AG10803 (cell line): ENCODE measurements at regions not wholly inside any gene's neighbourhood (a gene's known extent, or its start where the extent isn't known, plus 50 kb on each side); places are given as distances from the start of the nearest gene placed in this dataset.

Experiments used
- DNase-seq: peaks from one replicate; pipeline ENCODE4 v3.0.0; 2010; ENCODE audit warnings: low read depth
- H3K4me3 ChIP-seq: 2 replicates; pipeline ENCODE4 v1.5.1; 2011; ENCODE audit warnings: mild to moderate bottlenecking, low read length, control low read depth
- TF ChIP-seq, protein P1 (sequence below): conservative IDR thresholded peaks from 2 replicates; pipeline ENCODE4 v1.5.1; 2011; ENCODE audit warnings: mild to moderate bottlenecking, low read length, control low read depth, inconsistent platforms

DNA sequence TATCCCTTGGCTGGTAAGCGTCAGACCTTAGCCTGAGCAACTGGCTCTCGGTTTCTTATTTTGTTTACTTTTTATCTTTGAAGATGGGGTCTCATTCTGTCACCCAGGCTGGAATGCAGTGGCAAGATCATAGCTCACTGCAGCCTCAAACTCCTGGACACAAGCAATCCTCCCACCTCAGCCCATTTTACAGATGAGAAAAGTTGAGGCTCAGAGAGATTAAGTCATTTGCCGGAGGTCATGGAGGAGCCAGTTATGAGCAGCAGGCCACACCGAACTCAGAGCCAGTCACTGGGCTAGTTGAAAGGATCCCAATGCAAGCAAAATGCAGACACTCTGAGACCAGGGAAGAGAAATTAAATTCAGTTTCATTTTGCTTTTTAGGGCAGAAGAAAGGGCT lies 293.6 kb downstream of the SHQ1 start:
- no peak overlapping the region for H3K4me3 ChIP-seq
- no peak for DNase-seq
- TF ChIP-seq, protein P1, sequence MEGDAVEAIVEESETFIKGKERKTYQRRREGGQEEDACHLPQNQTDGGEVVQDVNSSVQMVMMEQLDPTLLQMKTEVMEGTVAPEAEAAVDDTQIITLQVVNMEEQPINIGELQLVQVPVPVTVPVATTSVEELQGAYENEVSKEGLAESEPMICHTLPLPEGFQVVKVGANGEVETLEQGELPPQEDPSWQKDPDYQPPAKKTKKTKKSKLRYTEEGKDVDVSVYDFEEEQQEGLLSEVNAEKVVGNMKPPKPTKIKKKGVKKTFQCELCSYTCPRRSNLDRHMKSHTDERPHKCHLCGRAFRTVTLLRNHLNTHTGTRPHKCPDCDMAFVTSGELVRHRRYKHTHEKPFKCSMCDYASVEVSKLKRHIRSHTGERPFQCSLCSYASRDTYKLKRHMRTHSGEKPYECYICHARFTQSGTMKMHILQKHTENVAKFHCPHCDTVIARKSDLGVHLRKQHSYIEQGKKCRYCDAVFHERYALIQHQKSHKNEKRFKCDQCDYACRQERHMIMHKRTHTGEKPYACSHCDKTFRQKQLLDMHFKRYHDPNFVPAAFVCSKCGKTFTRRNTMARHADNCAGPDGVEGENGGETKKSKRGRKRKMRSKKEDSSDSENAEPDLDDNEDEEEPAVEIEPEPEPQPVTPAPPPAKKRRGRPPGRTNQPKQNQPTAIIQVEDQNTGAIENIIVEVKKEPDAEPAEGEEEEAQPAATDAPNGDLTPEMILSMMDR, result no peak

DNA sequence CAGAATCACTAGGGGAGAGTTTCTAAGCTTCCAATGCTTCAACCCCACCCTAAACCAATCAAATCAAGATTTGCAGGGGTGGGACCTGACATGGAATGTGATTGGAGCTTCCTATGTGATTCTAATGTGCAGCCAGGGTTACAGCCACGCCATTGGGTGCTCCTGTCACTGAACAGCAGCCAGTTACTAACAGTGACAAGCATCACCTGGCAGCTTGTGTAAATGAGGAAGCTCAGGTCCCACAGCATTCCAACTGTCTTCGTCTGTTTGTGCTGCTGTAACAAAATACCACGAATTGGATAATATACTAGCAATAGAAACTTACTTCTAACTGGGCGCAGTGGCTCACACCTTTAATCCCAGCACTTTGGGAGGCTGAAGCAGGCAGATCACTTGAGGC lies 294.9 kb downstream of the SHQ1 start:
- no peak overlapping the region for H3K4me3 ChIP-seq
- DNase-seq, result no peak
- TF ChIP-seq, protein P1, result no peak

DNA sequence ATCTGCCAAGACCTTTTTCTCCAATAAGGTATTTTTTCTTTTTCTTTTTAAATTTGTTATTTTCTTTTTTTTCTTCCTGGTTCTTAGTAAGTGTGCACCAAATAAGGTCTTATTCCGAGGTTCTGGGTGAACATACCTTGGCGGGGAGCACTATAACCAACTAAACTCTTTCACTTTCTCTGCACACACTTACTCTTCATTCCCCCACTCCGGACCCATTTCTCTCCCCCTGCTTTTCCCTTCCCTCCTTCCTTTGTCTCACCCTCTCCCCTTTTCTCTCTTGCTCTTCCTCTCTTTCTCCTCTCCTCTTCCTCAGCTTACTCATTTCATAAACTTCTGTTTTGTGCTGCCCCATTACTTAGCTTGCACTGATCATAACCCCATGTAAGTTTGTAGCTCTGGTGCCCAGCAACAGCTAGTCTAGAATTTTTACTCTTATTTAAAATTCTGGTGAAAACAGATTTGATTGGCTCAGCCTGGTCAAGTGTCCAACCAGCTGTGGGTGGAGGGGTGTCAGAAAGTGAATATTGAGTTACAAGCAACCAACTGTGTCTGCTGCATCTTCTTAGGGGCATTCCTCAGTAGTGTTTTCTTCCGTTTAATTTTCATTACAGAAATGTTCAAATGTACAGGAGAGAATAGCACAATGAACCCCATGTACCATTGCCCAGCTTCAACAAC lies 297.5 kb downstream of the SHQ1 start:
- H3K4me3 ChIP-seq, result no peak overlapping the region
- no peak for DNase-seq
- TF ChIP-seq, protein P1, result no peak

DNA sequence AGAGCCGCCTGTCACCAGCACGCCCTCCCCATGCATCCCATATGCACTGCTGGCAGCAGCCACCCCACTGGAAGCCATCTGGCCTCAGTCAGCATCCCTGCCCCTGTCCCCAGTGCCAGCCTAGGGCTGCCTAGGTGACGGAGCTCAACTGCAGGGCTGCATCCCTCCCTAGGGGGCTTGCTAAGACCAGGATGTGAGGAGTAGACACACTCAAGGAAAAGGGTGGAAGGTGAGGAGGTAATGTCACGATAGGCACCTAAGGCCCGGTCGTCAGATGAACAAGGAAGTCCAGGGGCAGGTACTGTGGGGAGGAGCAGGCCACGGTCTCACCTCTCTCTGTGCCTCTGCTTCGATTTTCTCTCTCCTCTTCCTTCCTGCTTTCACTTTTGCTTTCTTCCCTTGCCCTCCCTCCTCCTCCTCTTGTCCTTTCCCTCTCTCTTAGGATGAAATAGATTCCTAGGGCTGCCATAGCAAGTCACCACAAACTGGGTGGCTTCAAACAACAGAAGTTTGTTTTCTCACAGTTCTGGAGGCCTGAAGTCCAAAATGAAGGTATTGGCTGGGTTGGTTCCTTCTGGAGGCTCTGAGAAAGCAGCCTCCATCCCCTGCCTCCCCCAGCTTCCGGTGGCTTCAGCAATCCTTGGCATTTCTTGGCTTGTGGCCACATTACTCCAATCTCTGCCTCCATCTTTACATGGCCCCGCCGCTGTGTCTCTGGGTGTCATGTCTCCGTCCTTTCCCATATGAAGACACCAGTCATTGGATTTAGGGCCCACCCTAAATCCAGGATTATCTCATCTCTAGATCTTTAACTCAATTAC lies 298.3 kb downstream of the SHQ1 start:
- no peak for DNase-seq
- TF ChIP-seq, protein P1, result no peak
- peak overlapping the region; percentile 22 for H3K4me3 ChIP-seq

DNA sequence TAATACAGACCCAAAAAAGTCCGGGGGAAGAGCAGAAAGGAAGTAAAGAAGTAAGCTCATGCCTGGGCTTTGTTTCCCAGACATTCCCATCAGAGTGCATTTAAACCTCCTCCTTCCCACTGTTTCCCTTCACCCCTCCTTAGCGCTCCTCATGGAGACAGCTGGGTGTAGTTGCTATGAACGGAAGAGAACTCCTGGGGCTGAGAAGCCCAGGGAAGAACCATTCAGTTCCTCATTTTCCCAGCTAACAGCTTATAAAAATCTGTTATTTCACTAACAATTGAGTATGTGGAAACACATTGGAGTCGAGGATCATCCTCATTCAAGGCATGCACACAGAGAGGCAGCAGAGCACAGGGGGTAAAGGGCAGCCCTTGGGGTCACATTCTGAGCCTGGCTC lies 299.3 kb downstream of the SHQ1 start:
- H3K4me3 ChIP-seq, result no peak overlapping the region
- DNase-seq, result no peak
- TF ChIP-seq, protein P1, result no peak

DNA sequence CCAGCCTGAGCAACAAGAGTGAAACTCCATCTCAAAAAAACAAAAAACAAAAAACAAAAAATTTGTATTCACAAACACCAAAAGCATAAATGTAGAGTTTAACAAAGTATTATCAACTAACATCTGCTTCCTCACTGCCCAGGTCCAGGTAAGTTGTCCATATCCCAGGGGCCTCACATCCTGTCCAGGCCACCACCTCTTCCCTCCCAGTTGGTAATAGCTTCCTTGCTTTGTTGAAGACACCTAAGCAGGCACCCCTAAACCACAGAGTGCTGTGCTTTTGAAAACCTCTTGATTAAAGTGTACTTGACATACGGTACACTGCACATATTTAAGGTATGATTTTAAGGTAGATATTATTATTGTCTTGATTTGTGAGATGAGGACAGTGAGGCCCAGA lies 299.8 kb downstream of the SHQ1 start:
- TF ChIP-seq, protein P1, result no peak
- no peak overlapping the region for H3K4me3 ChIP-seq
- no peak for DNase-seq

DNA sequence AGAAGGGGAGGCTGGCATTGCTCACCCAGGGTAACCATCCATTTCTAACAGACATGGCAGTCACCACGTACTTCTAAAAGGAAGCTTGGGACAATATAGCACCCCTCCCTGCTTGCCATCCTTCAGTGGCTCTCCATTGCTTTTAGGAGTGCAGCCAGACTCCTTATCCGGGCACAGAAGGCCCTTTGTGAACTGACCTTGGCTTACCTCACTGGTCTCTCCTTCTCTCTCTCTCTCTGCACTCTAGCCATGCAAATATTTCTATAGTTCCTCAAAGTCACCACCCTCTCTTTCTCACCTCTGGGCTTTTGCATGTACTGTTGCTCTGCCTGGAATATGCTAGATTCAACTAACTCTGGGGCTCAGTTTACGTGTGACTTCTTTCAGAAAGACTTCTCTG lies 301.1 kb downstream of the SHQ1 start:
- TF ChIP-seq, protein P1, result no peak
- DNase-seq, result no peak
- H3K4me3 ChIP-seq, result no peak overlapping the region
